H1 (cell line): ENCODE measurements at regions not wholly inside any gene's neighbourhood (a gene's known extent, or its start where the extent isn't known, plus 50 kb on each side); places are given as distances from the start of the nearest gene placed in this dataset.

ENCODE experiments used
- CTCF ChIA-PET: fragments of 300-600 bp; sonication (Branson Sonifier 250); formaldehyde crosslinking; loops from one replicate; lab custom pipeline; 2021; ENCODE audit not compliant: partially characterized antibody; lab: Charles Lee
- POLR2A ChIA-PET: fragments of 300-600 bp; sonication (Branson Sonifier 250); formaldehyde crosslinking; loops from one replicate; lab custom pipeline; 2021; ENCODE audit warnings: inconsistent platforms; ENCODE audit not compliant: partially characterized antibody; lab: Charles Lee
- DNase-seq, 2 experiments: peaks; one replicate each; pipeline versions ENCODE4 v3.0.0 to v3.0.0-alpha.2; 2010 to 2022; ENCODE audit warnings: low spot score in 2 of 2, low read depth in 1 of 2, mixed read lengths in 1 of 2
- FAIRE-seq: peaks from 2 replicates; lab custom pipeline; 2011; peaks lifted over from hg19 to GRCh38; lab: Jason Lieb, UNC
- H2AFZ ChIP-seq: 2 replicates; pipeline ENCODE4 v1.8.1; 2012; ENCODE audit warnings: low read length, inconsistent platforms
- H2AK5ac ChIP-seq: 2 replicates; pipeline ENCODE4 v1.6.1; 2013; ENCODE audit warnings: low read depth, low read length
- H2BK120ac ChIP-seq: replicated peaks from 2 replicates; pipeline ENCODE3; 2013; ENCODE audit warnings: low read depth, low read length, inconsistent platforms
- H2BK12ac ChIP-seq: 2 replicates; pipeline ENCODE4 v1.6.1; 2013; ENCODE audit warnings: low read depth, low read length
- H2BK15ac ChIP-seq: 2 replicates; pipeline ENCODE4 v1.6.1; 2013; ENCODE audit warnings: low read length
- H2BK20ac ChIP-seq: 2 replicates; pipeline ENCODE4 v1.6.1; 2013; ENCODE audit warnings: low read length
- H2BK5ac ChIP-seq: 2 replicates; pipeline ENCODE4 v1.6.1; 2013; ENCODE audit warnings: low read depth, low read length
- H3K14ac ChIP-seq: 2 replicates; pipeline ENCODE4 v1.6.1; 2013; ENCODE audit warnings: inconsistent platforms; ENCODE audit not compliant: insufficient read length
- H3K18ac ChIP-seq: 2 replicates; pipeline ENCODE4 v1.6.1; 2013; ENCODE audit warnings: low read length; ENCODE audit errors: extremely low read depth
- H3K23ac ChIP-seq: 2 replicates; pipeline ENCODE4 v1.6.1; 2013; ENCODE audit warnings: inconsistent platforms; ENCODE audit not compliant: insufficient read length
- H3K23me2 ChIP-seq: 2 replicates; pipeline ENCODE4 v1.6.1; 2013; ENCODE audit warnings: low read depth, low read length
- H3K27ac ChIP-seq: 2 replicates; pipeline ENCODE4 v1.6.1; 2011; ENCODE audit warnings: low read depth, low read length, inconsistent platforms
- H3K27me3 ChIP-seq, 4 experiments: replicated peaks in 1 of 4; 1 replicate in 1 of 4; 2 replicates in 3 of 4; pipeline versions ENCODE4 v1.6.1 to v1.8.1; 2011 to 2013; ENCODE audit warnings: low read length in 3 of 4, mild to moderate bottlenecking in 3 of 4, inconsistent platforms in 2 of 4, mixed read lengths in 2 of 4, moderate library complexity in 1 of 4; ENCODE audit not compliant: control insufficient read depth in 3 of 4, insufficient read depth in 3 of 4; ENCODE audit errors: extremely low read depth in 1 of 4
- H3K36me3 ChIP-seq, 4 experiments: 2 replicates each; pipeline versions ENCODE4 v1.6.1 to v1.8.1; 2011 to 2013; ENCODE audit warnings: mild to moderate bottlenecking in 4 of 4, low read length in 3 of 4, moderate library complexity in 2 of 4, control low read depth in 1 of 4, inconsistent platforms in 1 of 4; ENCODE audit not compliant: insufficient read depth in 4 of 4, control insufficient read depth in 2 of 4
- H3K4ac ChIP-seq: replicated peaks from 2 replicates; pipeline ENCODE3; 2013; ENCODE audit warnings: low read length, low read depth, mixed read lengths, inconsistent platforms; ENCODE audit not compliant: insufficient read length
- H3K4me1 ChIP-seq, 4 experiments: replicated peaks in 1 of 4; 1 replicate in 1 of 4; 2 replicates in 3 of 4; pipeline versions ENCODE4 v1.6.1 to v1.8.1; 2011 to 2013; ENCODE audit warnings: low read length in 3 of 4, inconsistent platforms in 2 of 4, mixed read lengths in 1 of 4; ENCODE audit not compliant: insufficient read depth in 4 of 4, control insufficient read depth in 3 of 4
- H3K4me2 ChIP-seq, 2 experiments: 2 replicates each; pipeline versions ENCODE4 v1.6.1 to v1.8.1; 2011 to 2013; ENCODE audit warnings: low read depth in 2 of 2, low read length in 2 of 2, control low read depth in 1 of 2, inconsistent platforms in 1 of 2, mild to moderate bottlenecking in 1 of 2; ENCODE audit not compliant: insufficient read depth in 1 of 2
- H3K4me3 ChIP-seq, 4 experiments: fragments of 200-600, 300-600 bp in 1 of 4; sonication (generic), shearing (Covaris generic), sonication (Bioruptor Twin) in 1 of 4; 2 replicates each; pipeline versions ENCODE4 v1.5.1 to v1.8.1; 2011 to 2016; ENCODE audit warnings: low read length in 4 of 4, low read depth in 3 of 4, control low read depth in 2 of 4, inconsistent platforms in 2 of 4, mild to moderate bottlenecking in 2 of 4, mixed read lengths in 1 of 4, moderate library complexity in 1 of 4; ENCODE audit not compliant: insufficient read depth in 2 of 4; ENCODE audit errors: extremely low read depth in 1 of 4
- H3K56ac ChIP-seq: replicated peaks from 2 replicates; pipeline ENCODE3; 2013; ENCODE audit warnings: low read depth, mild to moderate bottlenecking, mixed read lengths, low read length, inconsistent platforms; ENCODE audit not compliant: insufficient read length
- H3K79me1 ChIP-seq: 2 replicates; pipeline ENCODE4 v1.6.1; 2013; ENCODE audit warnings: low read depth, low read length, control low read depth
- H3K79me2 ChIP-seq, 2 experiments: 2 replicates each; pipeline versions ENCODE4 v1.6.1 to v1.8.1; 2012 to 2013; ENCODE audit warnings: low read length in 2 of 2, mild to moderate bottlenecking in 2 of 2, inconsistent platforms in 1 of 2; ENCODE audit not compliant: insufficient read depth in 2 of 2, control insufficient read depth in 1 of 2
- H3K9ac ChIP-seq, 4 experiments: replicated peaks in 1 of 4; 1 replicate in 1 of 4; 2 replicates in 3 of 4; pipeline versions ENCODE4 v1.6.1 to v1.8.1; 2011 to 2013; ENCODE audit warnings: low read depth in 3 of 4, low read length in 3 of 4, control low read depth in 2 of 4, mild to moderate bottlenecking in 2 of 4, moderate library complexity in 2 of 4, inconsistent platforms in 1 of 4; ENCODE audit errors: extremely low read depth in 1 of 4
- H3K9me3 ChIP-seq, 2 experiments: 2 replicates each; pipeline versions ENCODE4 v1.6.1 to v1.8.1; 2012 to 2013; ENCODE audit warnings: mild to moderate bottlenecking in 2 of 2, moderate library complexity in 2 of 2, control low read depth in 1 of 2, inconsistent platforms in 1 of 2, low read depth in 1 of 2, low read length in 1 of 2, mixed read lengths in 1 of 2; ENCODE audit not compliant: insufficient read depth in 2 of 2
- H4K20me1 ChIP-seq, 2 experiments: replicated peaks in 1 of 2; 2 replicates each; pipeline versions ENCODE3 to v1.8.1; 2011 to 2013; ENCODE audit warnings: inconsistent platforms in 2 of 2, low read length in 2 of 2, mild to moderate bottlenecking in 1 of 2; ENCODE audit not compliant: insufficient read depth in 2 of 2, control insufficient read depth in 1 of 2
- H4K5ac ChIP-seq: 2 replicates; pipeline ENCODE4 v1.6.1; 2013; ENCODE audit warnings: low read length, low read depth, mixed read lengths, inconsistent platforms; ENCODE audit not compliant: insufficient read length
- H4K8ac ChIP-seq: 2 replicates; pipeline ENCODE4 v1.8.0; 2013; ENCODE audit warnings: mild to moderate bottlenecking, moderate library complexity, low read length, inconsistent platforms; ENCODE audit not compliant: insufficient read depth; ENCODE audit errors: extremely low read depth
- H4K91ac ChIP-seq: replicated peaks from 2 replicates; pipeline ENCODE3; 2013; ENCODE audit warnings: low read length, mixed read lengths, inconsistent platforms; ENCODE audit not compliant: insufficient read length
- BACH1 ChIP-seq: IDR thresholded peaks from 2 replicates; pipeline ENCODE4 v1.6.1; 2012; ENCODE audit warnings: low read length, improper control_type of control experiment
- BCL11A ChIP-seq, 2 experiments: IDR thresholded peaks; one replicate each; pipeline ENCODE4 v1.6.1; 2011; ENCODE audit warnings: low read depth in 2 of 2, low read length in 2 of 2, mild to moderate bottlenecking in 2 of 2
- CEBPB ChIP-seq: IDR thresholded peaks from 2 replicates; pipeline ENCODE4 v1.6.1; 2012; ENCODE audit warnings: low read depth, low read length
- CHD1 ChIP-seq: IDR thresholded peaks from 2 replicates; pipeline ENCODE4 v1.6.1; 2012; ENCODE audit warnings: low read depth, low read length, improper control_type of control experiment
- EGR1 ChIP-seq: IDR thresholded peaks from 2 replicates; pipeline ENCODE4 v1.6.1; 2011; ENCODE audit warnings: low read depth, low read length, borderline replicate concordance
- EP300 ChIP-seq, 2 experiments: IDR thresholded peaks; 1 replicate in 1 of 2; 2 replicates in 1 of 2; pipeline ENCODE4 v1.6.1; 2011 to 2012; ENCODE audit warnings: low read depth in 2 of 2, low read length in 2 of 2, mild to moderate bottlenecking in 2 of 2, borderline replicate concordance in 1 of 2, inconsistent platforms in 1 of 2, moderate library complexity in 1 of 2
- FOSL1 ChIP-seq: IDR thresholded peaks from 2 replicates; pipeline ENCODE4 v1.6.1; 2011; ENCODE audit warnings: mild to moderate bottlenecking, low read depth, low read length, moderate library complexity; ENCODE audit not compliant: insufficient read depth
- GABPA ChIP-seq: IDR thresholded peaks from 2 replicates; pipeline ENCODE4 v1.6.1; 2011; ENCODE audit warnings: mild to moderate bottlenecking, low read length, moderate library complexity, borderline replicate concordance; ENCODE audit not compliant: insufficient read depth
- GTF2F1 ChIP-seq: IDR thresholded peaks from 2 replicates; pipeline ENCODE4 v1.6.1; 2012; ENCODE audit warnings: low read depth, low read length, improper control_type of control experiment, borderline replicate concordance
- KDM1A ChIP-seq: fragments of 200-600, 300-600 bp; sonication (generic); IDR thresholded peaks from 2 replicates; pipeline ENCODE4 v1.7.1; 2016; ENCODE audit warnings: mild to moderate bottlenecking, low read length, borderline replicate concordance
- NANOG ChIP-seq: IDR thresholded peaks from 2 replicates; pipeline ENCODE4 v1.6.1; 2011; ENCODE audit warnings: low read length, low read depth, mild to moderate bottlenecking, inconsistent platforms; ENCODE audit not compliant: insufficient read depth, poor library complexity, severe bottlenecking
- POU5F1 ChIP-seq: IDR thresholded peaks from 2 replicates; pipeline ENCODE4 v1.6.1; 2011; ENCODE audit warnings: low read depth, mild to moderate bottlenecking, low read length, moderate library complexity
- RBBP5 ChIP-seq: IDR thresholded peaks from 2 replicates; pipeline ENCODE4 v1.7.1; 2012; ENCODE audit warnings: low read depth, mild to moderate bottlenecking, inconsistent platforms, low read length, moderate library complexity, borderline replicate concordance
- RXRA ChIP-seq: IDR thresholded peaks from 2 replicates; pipeline ENCODE4 v1.6.1; 2011; ENCODE audit warnings: low read depth, mild to moderate bottlenecking, low read length, moderate library complexity; ENCODE audit not compliant: insufficient read depth
- SUZ12 ChIP-seq: fragments of 200-600 bp; sonication (generic); IDR thresholded peaks from 2 replicates; pipeline ENCODE4 v1.6.1; 2012; ENCODE audit warnings: mild to moderate bottlenecking, inconsistent platforms, low read length, moderate library complexity, mixed read lengths
- WGBS, 2 experiments: shearing (Covaris generic) in 1 of 2; methylation state at CpG; one replicate each; pipeline versions ENCODE4 v1.1.6 to v1.1.7; 2013 to 2015; ENCODE audit warnings: low lambda C conversion rate in 2 of 2, mixed read lengths in 2 of 2, inconsistent platforms in 1 of 2, low coverage in 1 of 2, missing lambda C conversion rate in 1 of 2; ENCODE audit not compliant: insufficient replicate concordance in 2 of 2, insufficient coverage in 1 of 2, insufficient read length in 1 of 2; ENCODE audit errors: extremely low coverage in 1 of 2, missing lambda C conversion rate in 1 of 2; 5-methylcytosine and 5-hydroxymethylcytosine counted together

GRCh38 chr16:51987519-51987918, 559.4 kb downstream of the TOX3 start:
- no peaks in the 10 kb centered on the region for H3K79me1 ChIP-seq
- no peak overlapping the region for H2BK5ac ChIP-seq
- H3K23ac ChIP-seq = no peak overlapping the region
- H4K91ac ChIP-seq = no peak overlapping the region
- no peaks in the 10 kb centered on the region for H3K36me3 ChIP-seq
- H2BK20ac ChIP-seq = no peak overlapping the region
- H3K23me2 ChIP-seq = peaks cover 1% of the 10 kb centered on the region; the same call in 1 of the 2 replicates
- H2BK120ac ChIP-seq = no peak overlapping the region
- H4K8ac ChIP-seq = no peak overlapping the region
- H4K5ac ChIP-seq = no peak overlapping the region
- no peaks in the 10 kb centered on the region for H3K79me2 ChIP-seq
- H3K27me3 ChIP-seq = no peaks in the 10 kb centered on the region
- H3K4me2 ChIP-seq = no peak overlapping the region
- no peak overlapping the region for H2BK12ac ChIP-seq
- ChIA-PET POLR2A (no interaction called here), CTCF (interaction anchor here (0.9 to 2.1 kb wide), 2 partner anchors 170 to 173 kb away, joined by 3 to 20 read pairs; no protein-coding TSS in a partner anchor)
- H3K14ac ChIP-seq = no peak overlapping the region
- no peaks in the 10 kb centered on the region for H4K20me1 ChIP-seq
- DNase-seq (no peak), FAIRE-seq (no peak)
- H3K4me1 ChIP-seq = no peaks in the 10 kb centered on the region
- no peak overlapping the region for H3K9ac ChIP-seq
- no peak overlapping the region for H3K18ac ChIP-seq
- no peak overlapping the region for H3K27ac ChIP-seq
- no peak overlapping the region for H3K4me3 ChIP-seq
- WGBS, 2 experiments = 5% methylated on average over 1 of the region's 1 CpG; no CpG with 5 or more reads in 1 of the 2 experiments
- no peak overlapping the region for H3K56ac ChIP-seq
- no peak overlapping the region for H2AK5ac ChIP-seq
- H3K4ac ChIP-seq = no peak overlapping the region
- no peak overlapping the region for H2BK15ac ChIP-seq
- no peaks in the 10 kb centered on the region for H3K9me3 ChIP-seq
- H2AFZ ChIP-seq = no peak overlapping the region
- TF ChIP-seq GTF2F1 (no peak), BACH1 (no peak), FOSL1 (no peak), BCL11A (IDR thresholded peaks at IDR 0.05; ENCODE audit: low read depth in 2 of 2, low read length in 2 of 2) (no peak), KDM1A (no peak), POU5F1 (no peak), EGR1 (no peak), GABPA (no peak), CEBPB (no peak), NANOG (no peak), RXRA (no peak), EP300 (IDR thresholded peaks at IDR 0.05; ENCODE audit: borderline replicate concordance in 1 of 2, low read depth in 2 of 2, low read length in 2 of 2) (no peak), SUZ12 (no peak), RBBP5 (no peak), CHD1 (no peak)
